ENCODE measurements at regions not wholly inside any gene's neighbourhood (a gene's known extent, or its start where the extent isn't known, plus 50 kb on each side); places are given as distances from the start of the nearest gene placed in this dataset.

GRCh38 chr7:98464558-98464940, 63.7 kb upstream of the BAIAP2L1 start:
- no peak for DNase-seq (ENCODE audit: low read depth)

GRCh38 chr7:98463837-98464557, 63.1 kb upstream of the BAIAP2L1 start:
- no peak for DNase-seq (ENCODE audit: low read depth)

GRCh38 chr7:98462911-98463633, 62.2 kb upstream of the BAIAP2L1 start:
- no peak for DNase-seq (ENCODE audit: low read depth)

GRCh38 chr7:98460902-98461301, 60.0 kb upstream of the BAIAP2L1 start:
- no peak for DNase-seq (ENCODE audit: low read depth)

- DNase-seq (ENCODE audit: low read depth) = no peak
Observed at GRCh38 chr7:98459529-98459928, 58.6 kb upstream of the BAIAP2L1 start.

GRCh38 chr7:98458090-98458875, 57.4 kb upstream of the BAIAP2L1 start:
- DNase-seq (ENCODE audit: low read depth) = peak; percentile 18

GRCh38 chr7:98456866-98457265, 56.0 kb upstream of the BAIAP2L1 start:
- no peak for DNase-seq (ENCODE audit: low read depth)

- DNase-seq (ENCODE audit: low read depth) = no peak
Observed at GRCh38 chr7:98452791-98453190, 51.9 kb upstream of the BAIAP2L1 start.
